Adipocyte (in vitro differentiated cells): ENCODE measurements at regions not wholly inside any gene's neighbourhood (a gene's known extent, or its start where the extent isn't known, plus 50 kb on each side); places are given as distances from the start of the nearest gene placed in this dataset.

Experiments used
- DNase-seq: peaks from one replicate; pipeline ENCODE4 v3.0.0-alpha.2; 2015; ENCODE audit warnings: low read depth
- H3K27me3 ChIP-seq: replicated peaks from 2 replicates; pipeline ENCODE4 v1.7.0; 2013; ENCODE audit warnings: mild to moderate bottlenecking, low read length, moderate library complexity; ENCODE audit not compliant: control insufficient read depth, insufficient read depth
- H3K36me3 ChIP-seq: 2 replicates; pipeline ENCODE4 v1.7.0; 2013; ENCODE audit warnings: low read length, mild to moderate bottlenecking, moderate library complexity; ENCODE audit not compliant: control insufficient read depth, insufficient read depth, severe bottlenecking
- H3K4me1 ChIP-seq: 2 replicates; pipeline ENCODE4 v1.7.0; 2013; ENCODE audit warnings: mild to moderate bottlenecking, low read length, moderate library complexity; ENCODE audit not compliant: control insufficient read depth, insufficient read depth
- H3K4me3 ChIP-seq: 2 replicates; pipeline ENCODE4 v1.7.0; 2013; ENCODE audit warnings: mild to moderate bottlenecking, low read length, moderate library complexity
- H3K9ac ChIP-seq: 2 replicates; pipeline ENCODE4 v1.7.0; 2013; ENCODE audit warnings: mild to moderate bottlenecking, low read length, moderate library complexity
- H3K9me3 ChIP-seq: 2 replicates; pipeline ENCODE4 v1.7.0; 2013; ENCODE audit warnings: mild to moderate bottlenecking, low read length, moderate library complexity; ENCODE audit not compliant: control insufficient read depth

DNA sequence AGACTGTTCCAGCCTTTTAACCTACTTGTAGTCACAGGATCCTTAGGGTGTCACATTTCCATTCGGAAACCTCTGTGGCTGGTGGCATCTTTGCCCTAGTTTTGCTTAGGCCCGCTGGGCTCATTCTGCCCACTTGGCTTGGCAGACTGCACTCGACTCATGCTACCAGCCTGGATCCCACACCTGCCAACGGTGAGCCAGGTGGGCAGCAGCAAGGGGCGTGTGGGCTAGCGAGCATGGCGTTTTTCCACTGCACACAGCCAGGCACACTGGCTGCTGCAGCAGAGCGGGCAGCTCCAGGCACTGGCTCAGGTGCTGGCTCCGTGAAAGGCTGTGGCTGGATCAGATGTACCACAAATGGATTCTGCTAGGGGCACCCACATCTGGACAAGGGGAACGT, 838.2 kb downstream of the SLITRK6 start:
- H3K9me3 ChIP-seq: no peaks in the 10 kb centered on the region
- H3K4me3 ChIP-seq: no peak overlapping the region
- no peaks in the 10 kb centered on the region for H3K36me3 ChIP-seq
- no peaks in the 10 kb centered on the region for H3K4me1 ChIP-seq
- no peaks in the 10 kb centered on the region for H3K27me3 ChIP-seq
- DNase-seq: no peak
- H3K9ac ChIP-seq: no peak overlapping the region

DNA sequence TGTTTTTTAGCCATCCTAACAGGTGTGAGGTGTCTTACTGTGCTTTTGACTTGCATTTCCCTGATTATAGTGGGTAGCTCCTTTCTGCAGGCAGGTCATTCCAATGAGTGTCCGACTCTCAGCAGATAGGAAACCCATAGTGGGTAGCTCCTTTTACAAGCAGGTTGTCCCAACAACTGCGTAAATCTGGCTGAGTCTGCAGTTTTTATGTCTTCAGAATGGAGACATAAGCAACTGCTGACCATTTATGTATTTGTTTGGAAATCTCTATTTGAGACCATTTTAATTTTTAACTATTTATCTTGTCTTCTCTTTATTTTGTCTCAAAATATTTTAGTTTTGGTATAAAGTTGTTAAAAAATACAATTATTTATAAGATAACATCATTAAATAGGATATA, 839.4 kb downstream of the SLITRK6 start:
- Histone ChIP-seq H3K9me3 (no peaks in the 10 kb centered on the region), H3K4me1 (no peaks in the 10 kb centered on the region), H3K36me3 (no peaks in the 10 kb centered on the region)

DNA sequence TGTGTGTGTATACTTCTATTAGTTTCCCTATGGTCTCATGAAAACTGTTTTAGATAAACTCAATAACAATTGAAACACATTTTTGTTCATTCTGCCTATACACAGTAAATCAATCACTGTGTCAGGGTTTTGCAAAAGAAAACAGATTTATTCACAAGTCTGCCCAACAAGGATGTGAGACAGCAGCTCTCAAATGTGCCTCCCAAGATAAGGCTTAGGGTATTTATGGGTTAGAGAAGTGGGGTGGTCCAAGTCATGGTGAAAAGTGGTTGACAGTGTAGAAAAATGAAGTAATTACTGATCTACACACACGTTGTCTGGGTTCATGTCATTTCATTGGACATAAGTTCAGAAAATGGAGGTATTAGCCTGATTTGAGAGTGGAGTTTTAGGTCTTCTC, 844.6 kb downstream of the SLITRK6 start:
- no peak overlapping the region for H3K4me3 ChIP-seq
- no peak for DNase-seq
- H3K9me3 ChIP-seq: no peaks in the 10 kb centered on the region
- H3K27me3 ChIP-seq: no peaks in the 10 kb centered on the region
- no peaks in the 10 kb centered on the region for H3K4me1 ChIP-seq
- no peak overlapping the region for H3K9ac ChIP-seq
- no peaks in the 10 kb centered on the region for H3K36me3 ChIP-seq

More for the DNA sequence above, 839.4 kb downstream of the SLITRK6 start:
- H3K27me3 ChIP-seq: no peaks in the 10 kb centered on the region
- H3K4me3 ChIP-seq: no peak overlapping the region
- no peak for DNase-seq
- H3K9ac ChIP-seq: no peak overlapping the region

DNA sequence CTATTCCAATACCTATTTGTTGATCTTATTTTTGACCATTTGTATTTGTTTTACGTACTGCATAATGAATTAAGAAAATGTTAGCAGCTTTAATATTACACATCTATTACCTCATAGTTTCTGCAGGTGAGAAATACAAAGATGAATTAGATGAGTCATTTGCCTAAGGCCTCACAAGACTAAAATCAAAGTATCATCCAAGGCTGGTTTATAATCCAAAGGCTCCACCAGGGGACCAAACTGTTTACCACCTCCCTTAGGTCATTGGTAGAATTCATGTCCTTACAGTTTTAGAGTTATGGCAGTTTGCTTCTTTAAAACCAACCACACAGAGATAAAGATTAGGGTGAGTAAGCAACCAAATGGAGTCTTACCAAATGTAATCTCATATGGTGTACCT, 848.1 kb downstream of the SLITRK6 start:
- Histone ChIP-seq H3K9ac (no peak overlapping the region), H3K4me3 (no peak overlapping the region), H3K27me3 (no peaks in the 10 kb centered on the region), H3K9me3 (no peaks in the 10 kb centered on the region), H3K4me1 (no peaks in the 10 kb centered on the region), H3K36me3 (no peaks in the 10 kb centered on the region)
- no peak for DNase-seq

DNA sequence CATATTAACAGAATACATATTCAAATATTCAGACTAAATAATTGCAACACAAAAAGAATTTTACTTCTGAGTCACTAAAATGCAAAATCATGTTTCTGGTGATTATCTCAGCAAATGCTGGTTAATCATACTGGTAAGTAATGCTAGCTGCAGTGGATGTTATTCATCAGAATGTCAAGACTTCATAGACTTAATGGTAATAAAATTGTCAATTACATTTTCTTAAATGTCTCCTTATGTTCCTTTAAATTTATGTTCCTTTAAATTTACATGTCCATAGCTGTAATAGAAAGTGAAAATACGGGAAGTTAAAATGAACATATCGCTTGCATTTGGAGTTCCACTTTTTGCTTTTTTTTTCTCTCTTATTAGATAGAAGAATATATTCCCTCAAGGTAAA, 853.0 kb downstream of the SLITRK6 start:
- H3K9me3 ChIP-seq: no peaks in the 10 kb centered on the region
- no peak overlapping the region for H3K4me3 ChIP-seq
- DNase-seq: peak; percentile 7
- H3K9ac ChIP-seq: no peak overlapping the region
- H3K36me3 ChIP-seq: no peaks in the 10 kb centered on the region
- no peaks in the 10 kb centered on the region for H3K4me1 ChIP-seq
- H3K27me3 ChIP-seq: no peaks in the 10 kb centered on the region

DNA sequence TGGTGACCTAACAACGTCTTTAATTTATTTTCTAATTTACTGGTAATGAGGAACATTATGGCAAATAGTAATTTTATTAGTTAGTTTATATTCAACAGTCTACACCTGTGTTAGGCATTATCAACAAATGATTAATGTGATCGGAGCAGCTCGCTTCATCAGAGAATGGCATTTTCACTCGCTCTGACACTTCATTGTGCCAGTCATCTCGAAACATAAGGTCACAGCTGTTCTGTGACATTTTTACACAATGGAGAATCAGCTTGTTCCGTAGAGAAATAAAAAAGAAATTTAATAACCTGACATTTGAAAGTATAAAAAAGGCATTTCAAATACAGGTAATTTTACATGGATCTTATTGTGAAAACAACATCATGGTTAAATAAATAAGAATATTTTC, 858.4 kb downstream of the SLITRK6 start:
- Histone ChIP-seq H3K4me3 (no peak overlapping the region), H3K36me3 (no peaks in the 10 kb centered on the region), H3K9me3 (no peaks in the 10 kb centered on the region), H3K27me3 (no peaks in the 10 kb centered on the region), H3K9ac (no peak overlapping the region), H3K4me1 (no peaks in the 10 kb centered on the region)
- no peak for DNase-seq

DNA sequence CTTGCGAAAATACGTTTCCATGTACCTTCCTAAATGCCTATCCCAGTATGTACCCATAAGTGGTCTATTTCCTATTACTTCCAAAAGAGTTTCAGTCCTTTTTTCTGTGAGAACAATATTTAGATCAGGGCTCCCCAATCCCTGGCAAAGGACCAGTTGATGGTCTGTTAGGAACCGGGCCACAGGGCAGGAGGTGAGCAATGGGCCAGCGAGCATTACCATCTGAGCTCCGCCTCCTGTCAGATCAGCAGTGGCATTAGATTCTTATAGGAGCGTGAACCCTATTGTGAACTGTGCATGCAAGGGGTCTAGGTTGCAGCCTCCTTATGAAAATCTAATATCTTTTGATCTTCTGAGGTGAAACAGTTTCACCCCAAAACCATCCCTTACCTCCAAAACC, 859.1 kb downstream of the SLITRK6 start:
- H3K4me1 ChIP-seq: peaks cover 3% of the 10 kb centered on the region
- no peaks in the 10 kb centered on the region for H3K27me3 ChIP-seq
- no peak overlapping the region for H3K4me3 ChIP-seq
- no peaks in the 10 kb centered on the region for H3K9me3 ChIP-seq
- no peaks in the 10 kb centered on the region for H3K36me3 ChIP-seq
- H3K9ac ChIP-seq: no peak overlapping the region
- no peak for DNase-seq

DNA sequence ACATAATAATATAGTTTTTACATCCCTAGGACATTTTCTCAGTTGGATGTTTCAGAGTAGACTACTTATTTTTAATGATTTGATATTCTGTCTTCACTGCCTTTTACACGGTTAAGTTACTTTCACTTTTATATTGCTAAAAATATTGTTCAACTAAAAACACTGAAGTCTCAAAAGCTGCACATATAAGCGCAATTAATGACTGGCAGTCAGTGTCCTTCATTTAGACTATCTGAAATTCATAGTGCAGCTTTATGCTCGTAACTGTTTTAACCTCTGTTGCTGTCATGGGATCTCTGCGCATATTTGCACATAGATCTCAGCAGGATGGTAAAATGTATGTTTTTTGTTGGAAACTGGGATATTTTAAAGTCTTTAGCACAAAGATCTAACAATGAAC, 864.3 kb downstream of the SLITRK6 start:
- DNase-seq: no peak
- H3K9ac ChIP-seq: peak overlapping the region; percentile 16

DNA sequence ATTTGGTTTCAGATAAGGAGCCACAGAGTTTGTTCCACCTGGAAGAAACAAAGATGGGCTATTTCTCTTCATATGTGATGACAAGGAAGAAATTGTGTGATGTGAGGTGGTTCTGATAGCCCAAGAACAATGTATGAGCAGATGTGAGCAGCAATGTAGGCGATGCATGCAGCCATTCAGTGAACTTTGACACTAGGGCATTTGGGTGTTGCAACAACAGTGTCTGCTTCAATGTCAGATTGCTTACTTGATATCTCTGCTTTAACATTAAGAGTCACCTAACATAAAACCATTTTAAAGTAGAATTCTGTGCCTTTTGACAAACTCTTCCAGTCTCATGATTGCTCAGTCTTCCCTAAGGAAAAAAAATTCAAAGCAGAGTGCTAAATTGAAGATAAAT, 865.4 kb downstream of the SLITRK6 start:
- H3K9me3 ChIP-seq: no peaks in the 10 kb centered on the region
- H3K4me1 ChIP-seq: peaks cover 6% of the 10 kb centered on the region
- no peak for DNase-seq
- no peak overlapping the region for H3K4me3 ChIP-seq
- H3K36me3 ChIP-seq: no peaks in the 10 kb centered on the region
- H3K9ac ChIP-seq: no peak overlapping the region
- H3K27me3 ChIP-seq: no peaks in the 10 kb centered on the region

More for the DNA sequence above, 864.3 kb downstream of the SLITRK6 start:
- Histone ChIP-seq H3K4me1 (peaks cover 6% of the 10 kb centered on the region), H3K27me3 (no peaks in the 10 kb centered on the region), H3K9me3 (no peaks in the 10 kb centered on the region), H3K4me3 (peak overlapping the region; percentile 74), H3K36me3 (no peaks in the 10 kb centered on the region)

DNA sequence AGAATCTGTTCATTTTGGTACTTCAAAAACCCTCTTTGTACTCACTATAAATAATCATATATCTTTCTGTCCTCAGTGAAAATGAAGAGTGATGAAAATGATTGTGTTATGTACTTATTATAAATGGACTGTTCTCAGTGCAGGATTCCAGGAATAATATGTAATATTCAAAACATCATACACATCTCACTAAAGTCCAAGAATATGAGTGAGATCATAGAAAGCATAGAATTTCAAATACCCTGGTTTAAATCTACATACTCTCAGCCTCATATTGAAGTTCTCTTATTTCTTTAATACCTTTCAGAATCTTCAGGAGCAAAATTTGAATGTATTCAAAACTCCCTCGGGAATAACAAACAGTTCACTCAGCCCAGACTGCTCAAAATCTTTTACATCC, 868.0 kb downstream of the SLITRK6 start:
- H3K4me1 ChIP-seq: peaks cover 6% of the 10 kb centered on the region
- no peaks in the 10 kb centered on the region for H3K9me3 ChIP-seq
- no peak overlapping the region for H3K4me3 ChIP-seq
- DNase-seq: no peak
- no peak overlapping the region for H3K9ac ChIP-seq
- no peaks in the 10 kb centered on the region for H3K36me3 ChIP-seq
- no peaks in the 10 kb centered on the region for H3K27me3 ChIP-seq

DNA sequence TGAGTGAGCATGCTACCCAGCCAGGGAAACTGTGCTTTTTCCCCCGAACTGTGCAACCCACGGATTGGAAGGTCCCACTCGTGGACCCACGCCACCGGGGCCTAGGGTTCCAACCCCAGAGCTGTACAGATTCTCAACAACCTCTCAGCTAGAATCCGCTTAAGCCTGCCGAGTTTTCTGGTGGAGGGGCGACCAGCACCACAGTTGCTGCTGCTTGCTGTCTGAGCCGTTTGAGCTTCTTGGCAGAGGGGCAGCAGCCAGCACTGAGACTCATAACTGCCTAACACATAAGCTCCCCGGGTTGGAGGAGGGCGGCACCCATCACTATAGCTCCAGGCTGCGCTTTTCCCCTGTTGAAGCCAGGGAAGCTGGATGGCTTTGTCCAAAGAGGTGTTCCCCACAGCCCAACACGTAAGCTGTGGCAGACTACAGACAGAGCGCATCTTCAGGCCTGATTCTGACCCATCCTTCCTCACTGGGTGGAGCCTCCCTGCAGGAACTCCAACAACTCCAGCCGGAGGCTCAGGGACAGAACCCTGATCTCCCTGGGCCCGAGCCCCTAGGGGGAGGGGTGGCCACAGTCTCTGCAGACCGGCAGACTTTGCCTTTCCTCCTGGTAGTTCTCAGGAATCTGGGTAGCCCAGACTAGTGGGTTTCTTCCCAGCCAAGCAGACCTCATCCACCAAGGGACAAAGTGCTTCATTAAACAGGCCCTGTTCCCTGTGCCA, 871.6 kb downstream of the SLITRK6 start:
- no peak for DNase-seq
- no peaks in the 10 kb centered on the region for H3K9me3 ChIP-seq
- H3K27me3 ChIP-seq: no peaks in the 10 kb centered on the region
- no peaks in the 10 kb centered on the region for H3K36me3 ChIP-seq
- no peaks in the 10 kb centered on the region for H3K4me1 ChIP-seq
- H3K4me3 ChIP-seq: no peak overlapping the region
- no peak overlapping the region for H3K9ac ChIP-seq

DNA sequence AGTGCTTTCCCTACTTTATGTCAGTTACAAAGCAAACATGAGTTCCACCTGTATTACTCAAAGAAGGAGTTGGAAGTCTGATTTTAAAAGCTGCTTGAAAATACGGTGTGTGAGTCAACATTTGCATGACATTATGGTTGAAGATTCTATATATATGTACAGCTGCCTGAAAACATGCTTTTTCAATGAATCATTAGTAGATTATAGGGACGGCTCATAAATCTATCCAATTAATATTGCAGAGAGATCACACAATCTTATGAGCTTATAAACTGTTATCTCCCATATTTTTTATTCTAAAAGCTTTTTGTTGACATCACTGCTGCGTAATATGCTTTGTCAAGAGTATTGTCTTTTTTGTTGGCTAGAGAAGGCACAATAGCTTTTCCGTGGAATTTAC, 873.8 kb downstream of the SLITRK6 start:
- no peaks in the 10 kb centered on the region for H3K9me3 ChIP-seq
- H3K9ac ChIP-seq: no peak overlapping the region

More for the DNA sequence above, 873.8 kb downstream of the SLITRK6 start:
- H3K4me1 ChIP-seq: no peaks in the 10 kb centered on the region
- H3K36me3 ChIP-seq: no peaks in the 10 kb centered on the region
- no peak overlapping the region for H3K4me3 ChIP-seq
- peak; percentile 19 for DNase-seq
- H3K27me3 ChIP-seq: no peaks in the 10 kb centered on the region
